Dedifferentiated amniotic fluid mesenchymal stem cell (primary cell): ENCODE measurements at regions not wholly inside any gene's neighbourhood (a gene's known extent, or its start where the extent isn't known, plus 50 kb on each side); places are given as distances from the start of the nearest gene placed in this dataset.

Source experiments
- DNase-seq: peaks from one replicate; pipeline ENCODE4 v3.0.0-alpha.2; 2016; ENCODE audit errors: extremely low spot score

DNA sequence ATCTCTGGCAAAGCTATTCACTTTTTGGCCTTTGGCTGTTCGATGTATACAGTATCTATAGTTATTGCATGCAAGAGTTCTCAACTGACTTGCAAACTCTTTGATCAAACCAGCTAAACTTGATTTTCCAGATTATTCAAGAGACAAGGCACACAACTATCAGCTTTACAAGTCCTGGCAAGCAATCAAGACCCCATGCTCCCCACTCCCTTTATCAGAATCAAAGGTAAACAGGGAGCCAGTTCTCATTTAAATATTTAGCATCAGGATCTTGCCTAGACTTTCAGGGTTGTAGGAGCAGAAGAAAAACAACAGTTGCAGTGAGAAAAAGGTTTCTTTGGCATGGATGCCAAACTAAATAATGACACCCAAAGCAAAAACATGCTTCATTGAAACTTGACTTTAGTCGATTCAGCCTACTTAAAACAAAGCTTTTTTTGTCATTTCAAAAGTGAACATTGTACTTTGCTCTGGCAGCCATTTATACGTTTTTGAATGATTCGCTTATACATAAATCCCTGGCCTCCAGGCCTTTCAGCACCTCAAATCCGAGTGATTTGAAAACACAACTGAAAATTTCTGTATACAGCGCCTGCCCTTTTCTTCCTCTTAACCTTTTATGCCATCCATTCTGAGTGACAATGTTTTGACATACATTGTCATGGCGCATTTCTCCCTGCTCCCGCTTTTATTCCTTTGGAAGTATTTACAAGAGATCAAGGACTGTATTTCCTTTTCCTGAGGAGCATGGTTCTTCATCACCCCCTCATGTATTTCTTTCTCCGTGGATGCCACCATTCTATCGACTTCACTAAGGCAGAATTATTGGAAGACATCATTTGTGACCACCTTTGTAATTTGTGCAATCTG, 340.8 kb downstream of the KLF5 start:
- no peak for DNase-seq

GRCh38 chr13:73397496-73398305, 338.9 kb downstream of the KLF5 start:
- DNase-seq, result no peak

DNA sequence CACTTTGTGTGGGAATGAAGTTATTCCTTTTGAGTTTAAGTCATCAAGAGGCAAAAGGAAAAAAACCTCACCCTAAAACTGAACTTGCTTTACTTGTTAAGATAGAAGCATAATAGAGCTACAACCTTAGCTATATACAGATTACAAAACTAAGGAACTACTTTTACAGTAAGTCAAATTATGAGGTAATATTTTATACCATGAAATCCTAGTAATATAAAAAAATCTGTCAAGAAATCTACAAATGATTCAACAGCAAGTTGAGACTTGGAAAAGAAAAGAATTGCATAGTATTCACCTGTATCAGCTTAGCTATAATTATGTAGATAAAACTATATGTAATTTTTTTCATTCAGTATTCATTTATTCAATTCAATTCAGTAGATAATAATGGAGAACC, 335.3 kb downstream of the KLF5 start:
- DNase-seq, result no peak

- DNase-seq, result no peak
These were observed 331.3 kb downstream of the KLF5 start for GRCh38 chr13:73390100-73390499.

DNA sequence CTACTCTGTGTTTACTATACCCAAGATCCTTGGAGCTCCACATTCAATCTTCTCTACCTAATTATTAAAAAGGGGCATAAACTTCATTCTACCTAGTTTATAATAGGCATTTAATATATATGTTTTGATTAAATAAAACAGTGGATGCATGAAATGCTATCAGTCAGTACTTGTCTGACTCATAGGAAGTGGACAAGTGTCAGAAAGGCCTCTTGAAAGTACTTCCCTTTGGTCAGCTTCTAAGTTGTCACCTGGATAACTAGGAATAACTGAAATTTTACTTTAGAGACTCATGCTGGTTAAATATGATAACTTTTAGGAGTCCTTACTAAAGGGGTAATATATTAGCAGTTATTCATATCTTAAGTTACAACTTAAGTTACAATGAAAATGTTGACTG, 329.8 kb downstream of the KLF5 start:
- DNase-seq, result no peak

DNA sequence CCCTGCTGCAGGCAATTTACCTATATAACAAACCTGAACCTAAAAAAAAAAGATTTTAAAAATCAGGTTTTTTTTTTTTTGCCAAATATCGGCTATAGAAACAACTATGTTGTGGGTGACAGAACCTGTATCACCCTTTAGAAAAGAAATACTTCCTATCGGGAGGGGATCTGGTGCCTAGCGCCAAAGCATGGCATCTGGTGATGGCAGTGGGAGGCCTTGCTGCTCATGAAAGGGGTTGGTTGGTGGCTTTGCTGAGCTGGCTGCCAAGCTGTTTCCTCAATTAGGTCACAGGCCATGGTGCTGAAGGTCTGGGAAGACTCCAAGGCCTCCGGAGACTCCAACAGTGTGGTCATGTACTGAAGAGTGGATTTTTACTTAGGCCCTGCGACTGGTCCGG, 328.5 kb downstream of the KLF5 start:
- DNase-seq, result no peak

- DNase-seq, result no peak
These were observed 327.0 kb downstream of the KLF5 start for GRCh38 chr13:73385848-73386247.

DNA sequence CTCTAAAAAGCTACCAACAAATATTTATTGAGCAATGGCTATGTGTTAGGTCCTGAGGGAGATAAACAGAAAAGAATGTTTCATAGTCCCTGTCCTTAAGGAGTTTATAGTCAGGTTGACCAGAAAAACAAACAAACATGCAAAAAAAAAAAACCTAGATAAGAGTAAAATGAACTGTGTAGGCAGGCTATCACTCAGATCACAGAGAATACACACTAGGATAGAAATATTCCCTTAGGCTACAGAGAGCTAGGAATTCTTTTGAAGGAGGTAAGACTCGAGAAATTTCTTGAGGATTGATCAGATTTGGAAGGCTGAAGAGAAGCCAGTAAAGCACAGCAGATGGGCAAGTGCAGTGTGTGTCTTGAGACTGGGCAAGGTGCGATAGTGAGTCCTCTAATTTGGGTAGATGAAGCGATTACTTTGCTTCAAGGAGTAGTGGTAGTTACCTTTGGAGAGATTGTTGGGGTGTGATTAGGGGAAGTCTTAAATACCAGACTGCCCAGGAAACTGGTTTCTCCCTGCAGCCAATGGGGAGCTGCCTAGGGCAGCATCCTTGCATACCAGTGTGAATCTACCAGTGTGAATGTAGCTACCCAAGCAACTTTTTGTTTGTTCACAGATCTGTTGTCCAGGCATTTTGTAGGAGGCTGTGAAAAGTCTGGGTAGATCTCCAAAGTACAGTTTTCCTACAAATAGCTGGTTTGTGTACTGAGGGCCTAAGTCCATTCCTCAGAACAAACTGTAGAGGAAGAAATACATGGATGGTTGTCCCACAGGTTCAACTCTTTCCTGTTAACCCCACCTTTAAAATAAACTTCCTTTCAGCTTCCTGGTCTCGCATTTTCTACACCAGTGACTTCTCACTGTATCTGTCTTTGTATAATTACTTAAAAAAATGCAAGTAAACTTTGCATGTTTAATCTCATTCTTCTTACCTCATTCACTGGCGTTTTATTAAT, 314.1 kb downstream of the KLF5 start:
- DNase-seq, result no peak

- DNase-seq, result peak; percentile 30
These were observed 311.3 kb downstream of the KLF5 start for GRCh38 chr13:73370066-73370465.

DNA sequence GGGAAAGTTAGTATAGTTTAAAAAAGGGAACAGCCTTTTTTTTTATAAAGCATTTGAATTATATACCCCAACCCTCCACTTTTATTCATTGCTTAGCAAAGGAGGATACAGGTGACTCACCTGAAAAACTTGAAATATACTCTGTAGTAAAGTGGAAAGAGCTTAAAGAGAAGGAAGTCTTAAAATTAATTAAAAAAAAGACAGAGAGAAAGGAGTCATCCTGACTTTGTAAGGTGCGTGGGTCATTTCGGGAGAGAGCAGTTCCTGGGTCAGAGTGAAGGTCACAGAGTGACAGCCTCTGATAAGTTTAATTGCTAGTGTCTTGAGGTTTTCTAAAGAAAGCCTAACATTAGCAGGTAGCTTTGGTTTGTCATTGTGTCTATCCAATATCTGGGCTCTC, 310.3 kb downstream of the KLF5 start:
- DNase-seq, result no peak

DNA sequence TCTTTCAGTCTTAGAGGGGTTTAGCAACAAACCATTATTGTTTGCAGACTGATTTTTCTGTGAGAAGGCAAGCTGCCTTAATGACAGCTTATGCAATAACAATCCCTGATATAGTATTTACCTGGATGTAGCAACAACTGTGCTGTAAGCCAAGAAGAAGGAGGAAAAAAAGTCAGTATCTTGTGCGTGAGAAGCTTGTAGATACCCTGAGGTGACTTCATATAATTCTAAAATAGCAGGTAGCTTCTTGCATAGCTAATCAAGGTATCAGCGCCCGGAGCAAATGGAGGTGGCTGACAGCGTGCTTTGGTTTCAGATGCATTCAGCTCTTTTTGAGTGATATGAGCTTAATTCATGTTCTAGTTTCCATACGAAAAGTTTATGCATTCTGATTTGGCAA, 309.8 kb downstream of the KLF5 start:
- no peak for DNase-seq

- DNase-seq, result no peak
These were observed 309.1 kb downstream of the KLF5 start for GRCh38 chr13:73367886-73368285.

DNA sequence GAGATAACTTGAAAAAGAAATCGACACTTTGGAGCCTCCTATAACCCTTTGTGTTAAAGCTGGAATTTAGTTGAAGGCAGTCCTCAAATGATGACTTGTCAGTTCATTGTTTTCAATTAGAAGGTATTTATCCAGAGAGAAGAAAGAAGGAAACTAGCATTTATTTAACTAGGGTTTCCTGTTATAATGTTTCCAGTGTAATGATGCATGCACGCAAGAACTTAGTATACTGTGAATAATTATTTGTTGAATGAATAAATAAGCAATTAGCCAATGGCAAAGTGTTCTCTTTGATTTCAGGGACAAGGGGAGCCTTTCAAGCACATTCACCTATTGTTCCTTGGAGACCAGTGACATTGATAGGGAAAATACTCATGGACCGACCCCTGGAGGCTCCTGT, 307.4 kb downstream of the KLF5 start:
- no peak for DNase-seq

GRCh38 chr13:73365681-73366080, 306.9 kb downstream of the KLF5 start:
- DNase-seq, result no peak

DNA sequence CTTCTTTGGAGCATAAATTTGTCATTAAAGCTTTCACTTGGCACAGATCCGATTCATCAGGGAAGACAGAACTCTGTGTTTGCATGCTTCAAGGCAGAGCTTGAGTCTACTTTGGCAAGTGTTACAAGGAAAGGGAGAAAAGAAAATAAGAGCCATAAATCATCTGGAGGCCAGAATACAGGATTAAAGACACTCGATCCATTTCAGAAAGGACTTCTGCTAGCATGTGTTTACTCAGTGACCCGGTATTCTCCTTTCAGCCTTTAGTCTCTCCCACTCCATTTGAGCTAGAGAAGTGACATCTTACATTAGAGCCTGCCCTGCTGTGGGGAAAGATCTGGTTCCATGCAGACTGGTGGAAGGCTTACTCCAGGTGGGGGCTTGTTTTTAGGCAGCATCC, 306.4 kb downstream of the KLF5 start:
- no peak for DNase-seq

GRCh38 chr13:73364736-73365135, 305.9 kb downstream of the KLF5 start:
- no peak for DNase-seq

DNA sequence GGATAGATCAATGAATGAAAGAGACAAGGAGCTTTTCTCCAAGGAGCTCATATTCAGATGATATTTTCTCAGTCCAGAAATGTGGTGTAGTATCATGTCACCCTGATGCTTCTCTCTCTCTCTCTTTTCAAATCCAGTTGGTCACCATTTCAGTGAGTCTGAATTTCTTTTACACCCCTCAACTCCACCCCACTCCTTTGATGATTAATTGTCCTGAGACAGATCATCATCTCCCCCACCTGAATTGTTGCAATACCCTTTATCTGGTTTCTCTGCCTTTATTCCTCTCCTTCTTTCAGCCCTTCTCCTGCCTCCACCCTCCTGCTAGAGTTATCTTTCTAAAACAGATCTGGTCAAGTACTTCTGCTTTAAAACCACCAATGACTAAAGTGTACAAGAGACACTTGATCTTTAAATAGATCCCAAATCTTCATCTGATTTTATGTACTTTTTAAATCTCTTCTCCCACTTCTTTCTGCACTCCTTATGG, 299.8 kb downstream of the KLF5 start:
- no peak for DNase-seq

GRCh38 chr13:73355134-73355533, 296.3 kb downstream of the KLF5 start:
- no peak for DNase-seq

GRCh38 chr13:73351730-73352129, 292.9 kb downstream of the KLF5 start:
- no peak for DNase-seq

DNA sequence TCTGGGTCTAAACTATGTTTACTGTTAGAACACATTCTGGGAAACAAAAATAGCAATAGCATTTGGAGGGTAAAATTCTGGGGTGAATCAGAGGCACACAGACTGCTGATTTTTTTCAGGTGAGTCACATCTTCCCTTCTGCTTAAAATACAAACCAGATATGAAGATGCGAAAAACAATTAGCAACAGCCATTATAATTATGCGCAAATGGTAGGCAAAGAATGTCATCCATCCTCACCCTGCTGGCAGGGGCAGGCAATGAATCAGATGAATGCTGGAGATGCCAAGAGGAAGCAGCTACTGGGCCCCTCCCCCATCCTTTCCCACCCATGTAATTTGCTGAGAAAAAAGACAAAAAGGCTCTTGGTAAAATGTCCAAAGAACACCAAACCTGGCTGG, 282.9 kb downstream of the KLF5 start:
- peak; percentile 32 for DNase-seq

- DNase-seq, result no peak
These were observed 281.3 kb downstream of the KLF5 start for GRCh38 chr13:73340069-73340468.

- DNase-seq, result no peak
These were observed 280.3 kb downstream of the KLF5 start for GRCh38 chr13:73339086-73339485.
